ENCODE measurements at regions not wholly inside any gene's neighbourhood (a gene's known extent, or its start where the extent isn't known, plus 50 kb on each side); places are given as distances from the start of the nearest gene placed in this dataset.

DNA sequence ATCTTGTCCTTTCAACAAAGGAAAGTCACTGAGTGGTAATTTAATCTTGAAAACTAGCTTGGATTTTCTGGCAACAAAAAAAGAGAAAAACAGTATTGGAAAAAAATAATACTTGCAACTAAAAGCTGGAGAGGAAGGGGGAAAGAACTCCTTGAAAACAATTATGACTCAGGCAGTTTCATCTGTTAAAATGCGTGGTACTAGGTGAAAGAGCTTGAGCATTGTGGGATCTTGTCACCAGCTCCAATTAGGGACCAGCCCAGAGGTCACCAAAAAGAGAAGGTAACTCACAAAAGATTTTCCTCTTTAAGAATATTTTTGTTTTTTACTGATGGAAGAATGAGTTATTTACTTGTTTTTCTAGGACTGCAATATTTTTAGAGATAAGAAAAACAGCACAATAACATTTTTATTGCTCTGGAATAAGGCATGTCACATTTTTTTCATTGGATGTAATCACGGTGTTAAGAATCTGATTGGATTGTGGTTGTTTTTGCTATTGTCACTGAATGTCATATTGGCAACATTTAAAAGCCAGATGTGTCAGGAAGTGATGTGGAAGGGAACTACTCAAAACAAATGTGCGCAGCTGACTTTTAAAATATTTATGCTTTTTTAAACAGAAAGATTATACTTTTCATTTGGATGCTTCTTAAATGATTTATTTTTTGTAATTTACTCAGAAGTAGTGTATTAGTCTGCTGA, 78.5 kb upstream of the ADAMTS5 start:
- TF ChIP-seq, protein P1, sequence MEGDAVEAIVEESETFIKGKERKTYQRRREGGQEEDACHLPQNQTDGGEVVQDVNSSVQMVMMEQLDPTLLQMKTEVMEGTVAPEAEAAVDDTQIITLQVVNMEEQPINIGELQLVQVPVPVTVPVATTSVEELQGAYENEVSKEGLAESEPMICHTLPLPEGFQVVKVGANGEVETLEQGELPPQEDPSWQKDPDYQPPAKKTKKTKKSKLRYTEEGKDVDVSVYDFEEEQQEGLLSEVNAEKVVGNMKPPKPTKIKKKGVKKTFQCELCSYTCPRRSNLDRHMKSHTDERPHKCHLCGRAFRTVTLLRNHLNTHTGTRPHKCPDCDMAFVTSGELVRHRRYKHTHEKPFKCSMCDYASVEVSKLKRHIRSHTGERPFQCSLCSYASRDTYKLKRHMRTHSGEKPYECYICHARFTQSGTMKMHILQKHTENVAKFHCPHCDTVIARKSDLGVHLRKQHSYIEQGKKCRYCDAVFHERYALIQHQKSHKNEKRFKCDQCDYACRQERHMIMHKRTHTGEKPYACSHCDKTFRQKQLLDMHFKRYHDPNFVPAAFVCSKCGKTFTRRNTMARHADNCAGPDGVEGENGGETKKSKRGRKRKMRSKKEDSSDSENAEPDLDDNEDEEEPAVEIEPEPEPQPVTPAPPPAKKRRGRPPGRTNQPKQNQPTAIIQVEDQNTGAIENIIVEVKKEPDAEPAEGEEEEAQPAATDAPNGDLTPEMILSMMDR (IDR thresholded peaks at IDR 0.05; ENCODE audit: extremely low read depth in 1 of 2, insufficient read depth in 1 of 2, low read depth in 1 of 2, low read length in 2 of 2) = no peak
- TF ChIP-seq POLR2A (IDR thresholded peaks at IDR 0.05; ENCODE audit: low read depth, low read length) (no peak), GATA2 (IDR thresholded peaks at IDR 0.05; ENCODE audit: insufficient read depth, insufficient read length, low read depth, low read length) (no peak), POLR2AphosphoS5 (IDR thresholded peaks at IDR 0.05; ENCODE audit: insufficient read depth, low read depth, low read length) (no peak), EZH2 (IDR thresholded peaks at IDR 0.05; ENCODE audit: borderline replicate concordance, low read depth, low read length, severe bottlenecking) (no peak), JUN (IDR thresholded peaks at IDR 0.05; ENCODE audit: borderline replicate concordance, insufficient read depth, insufficient read length, low read depth) (no peak)
- TF ChIP-seq, protein P2, sequence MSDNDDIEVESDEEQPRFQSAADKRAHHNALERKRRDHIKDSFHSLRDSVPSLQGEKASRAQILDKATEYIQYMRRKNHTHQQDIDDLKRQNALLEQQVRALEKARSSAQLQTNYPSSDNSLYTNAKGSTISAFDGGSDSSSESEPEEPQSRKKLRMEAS (IDR thresholded peaks at IDR 0.05; ENCODE audit: insufficient read depth, insufficient read length) = no peak
